ENCODE measurements at regions not wholly inside any gene's neighbourhood (a gene's known extent, or its start where the extent isn't known, plus 50 kb on each side); places are given as distances from the start of the nearest gene placed in this dataset.
A peak's percentile ranks its signal among the peaks of the same experiment; 100 is the strongest.

- DNase-seq, result no peak
Measured at GRCh38 chr1:90650401-90650800, 66.7 kb downstream of the BARHL2 start.

- no peak for DNase-seq
Measured at GRCh38 chr1:90640325-90640724, 76.8 kb downstream of the BARHL2 start.

DNA sequence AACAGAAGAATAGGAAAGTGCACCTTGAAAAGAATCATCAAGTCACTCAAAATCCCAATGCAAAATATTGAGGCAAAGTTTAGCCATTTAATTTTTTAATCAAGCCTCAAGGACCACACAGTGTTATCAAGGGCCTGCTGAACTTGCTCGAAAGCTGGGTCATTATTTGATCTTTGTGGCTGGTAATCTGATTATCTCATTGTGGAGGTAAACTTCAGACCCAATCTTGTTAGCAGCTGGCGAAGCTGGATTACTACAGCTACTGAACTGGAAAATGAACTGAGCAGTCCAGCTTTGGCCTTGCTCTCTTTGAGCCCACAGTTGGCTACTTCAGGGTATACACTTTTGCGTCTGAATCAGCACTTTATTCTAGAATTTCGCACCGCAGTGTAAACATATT lies 94.4 kb downstream of the BARHL2 start:
- no peak for DNase-seq

- DNase-seq, result no peak
Measured at GRCh38 chr1:90621986-90622385, 95.1 kb downstream of the BARHL2 start.

- DNase-seq, result peak; percentile 3
Measured at GRCh38 chr1:90616395-90616794, 100.7 kb downstream of the BARHL2 start.

- DNase-seq, result no peak
Measured at GRCh38 chr1:90614872-90615271, 102.2 kb downstream of the BARHL2 start.

DNA sequence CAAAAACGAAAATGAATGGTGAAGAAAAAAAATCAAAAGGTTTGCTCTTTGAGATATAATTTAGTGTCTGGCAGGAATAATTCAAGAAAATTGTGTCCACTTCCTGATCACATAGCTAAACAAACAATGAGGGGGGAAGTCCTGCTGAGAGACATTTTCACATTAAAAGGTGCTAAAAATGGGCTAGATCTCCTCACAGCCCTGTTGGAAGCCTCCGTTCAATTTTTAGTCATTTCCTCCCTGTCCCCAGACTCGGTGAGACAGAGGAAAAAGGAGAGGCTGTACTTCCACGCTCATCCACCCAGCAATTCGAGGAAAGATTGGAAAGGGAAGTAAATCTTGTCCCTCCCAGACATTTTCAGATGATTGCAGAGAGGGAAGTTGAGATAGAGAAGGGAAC lies 103.7 kb downstream of the BARHL2 start:
- DNase-seq, result no peak

GRCh38 chr1:90612033-90612432 lies 105.1 kb downstream of the BARHL2 start:
- DNase-seq, result no peak

- DNase-seq, result no peak
Measured at GRCh38 chr1:90607736-90608135, 109.4 kb downstream of the BARHL2 start.

DNA sequence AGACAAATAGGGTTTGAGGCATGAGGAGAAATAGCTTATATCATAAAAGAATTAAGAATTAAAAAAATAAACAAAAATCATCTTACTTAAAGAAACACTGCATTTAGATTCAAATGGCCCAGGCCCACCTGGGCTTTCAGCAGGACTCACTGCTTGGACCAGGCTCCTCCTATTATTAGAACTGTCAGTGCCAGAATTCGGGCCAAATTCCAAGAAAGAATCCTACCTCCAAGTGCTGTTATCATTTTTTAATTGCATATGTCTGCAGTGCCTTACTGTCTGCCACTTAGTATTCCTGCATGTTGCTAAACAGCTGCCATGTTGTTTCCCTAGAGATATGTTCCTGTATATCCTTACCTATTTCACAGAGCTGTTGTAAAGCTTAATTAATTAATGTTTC lies 112.0 kb downstream of the BARHL2 start:
- no peak for DNase-seq

GRCh38 chr1:90593312-90593711 lies 123.8 kb downstream of the BARHL2 start:
- no peak for DNase-seq

DNA sequence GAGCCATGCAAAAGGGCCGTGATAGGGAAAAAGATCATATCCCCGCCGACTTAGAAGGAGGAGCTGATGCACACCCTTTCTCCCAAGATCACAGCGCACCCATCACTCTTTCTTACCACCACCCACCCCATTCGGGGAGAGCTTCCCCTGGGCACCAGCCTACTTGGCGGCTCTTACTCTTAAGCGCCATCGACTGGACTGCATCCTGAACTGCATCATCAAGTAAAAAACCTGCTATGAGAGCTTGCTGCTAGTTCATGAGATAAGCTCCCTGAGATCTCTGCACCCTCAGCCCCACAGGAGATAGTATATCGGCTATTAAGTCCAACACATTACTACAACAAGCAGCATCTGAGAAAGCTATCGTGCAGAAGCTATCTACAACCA lies 125.1 kb downstream of the BARHL2 start:
- DNase-seq, result no peak

GRCh38 chr1:90591355-90591969 lies 125.6 kb downstream of the BARHL2 start:
- no peak for DNase-seq

DNA sequence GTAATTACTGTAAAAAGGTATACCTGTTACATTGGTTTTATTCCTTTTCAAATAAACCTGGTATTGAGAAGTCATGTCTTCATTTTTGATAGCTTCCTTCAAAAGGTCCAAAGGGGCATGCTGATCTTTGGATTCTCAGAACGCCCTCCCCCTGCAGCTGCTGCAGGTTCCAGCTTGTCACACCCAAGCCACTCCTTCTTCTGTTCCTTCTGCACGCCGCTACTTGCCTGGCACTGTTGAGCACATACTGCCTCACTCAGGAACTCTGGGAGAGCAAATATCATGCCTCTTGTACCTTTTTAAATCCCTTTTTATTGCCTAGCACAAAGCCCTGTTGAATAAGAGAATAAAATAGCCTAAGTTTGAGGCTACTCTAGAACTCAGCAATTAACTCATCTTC lies 136.9 kb downstream of the BARHL2 start:
- DNase-seq, result no peak

DNA sequence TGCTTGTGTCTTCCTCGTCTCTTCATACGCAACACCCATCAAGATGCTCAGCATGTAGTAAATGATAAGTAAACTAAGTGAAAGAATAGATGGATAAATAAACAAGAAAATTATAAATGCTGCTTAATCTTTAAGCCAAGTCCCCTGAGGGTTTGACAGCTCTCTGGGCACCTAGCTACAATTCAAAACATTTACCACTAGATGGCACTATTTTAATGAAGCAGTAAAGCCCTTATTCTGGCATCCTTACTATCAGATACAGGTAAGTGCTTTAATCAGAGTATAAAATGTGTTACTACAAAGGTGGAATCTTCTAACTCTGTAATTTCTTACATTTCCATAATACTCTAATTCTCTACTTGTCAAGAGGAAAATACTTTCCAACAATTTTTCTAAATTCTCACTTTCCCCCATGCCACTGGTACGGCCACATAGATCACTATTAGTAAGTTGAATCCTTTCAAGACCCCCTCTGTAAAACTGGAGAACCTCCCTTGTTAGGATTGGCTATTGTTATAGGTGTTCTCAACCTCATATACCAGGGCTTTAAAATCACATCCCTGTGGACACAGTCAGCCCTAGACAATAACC lies 137.8 kb downstream of the BARHL2 start:
- DNase-seq, result peak; percentile 68

DNA sequence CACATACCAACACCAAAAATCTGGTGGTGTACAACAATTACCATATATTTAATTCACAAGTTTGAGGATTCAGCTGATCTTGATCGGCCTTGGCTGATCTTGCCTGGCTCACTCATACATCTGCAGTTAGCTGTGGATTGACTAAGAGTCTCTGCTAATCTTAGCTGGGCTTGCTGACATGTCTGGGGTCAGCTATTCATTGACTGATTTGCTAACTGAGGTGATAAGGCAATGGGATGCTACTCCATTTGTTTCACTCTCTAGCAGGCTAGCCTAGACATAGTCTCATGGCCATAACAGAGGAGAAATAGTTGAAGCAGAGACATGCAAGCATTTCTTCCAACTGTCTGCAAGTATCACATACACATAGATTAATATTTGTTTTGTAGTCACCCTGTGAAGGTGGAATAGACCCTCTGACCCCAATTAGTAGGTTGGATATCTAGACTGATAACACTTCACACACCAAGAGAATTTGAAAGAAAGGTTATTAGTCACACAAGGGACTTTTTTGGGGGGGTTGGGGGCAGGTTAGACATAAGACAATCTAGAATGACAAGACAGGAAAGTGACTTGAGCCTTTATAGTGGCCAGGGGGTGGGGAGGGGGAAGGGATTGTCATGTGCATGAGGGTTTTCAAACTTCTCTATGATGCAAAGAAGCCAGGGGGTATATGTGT lies 142.3 kb downstream of the BARHL2 start:
- DNase-seq, result no peak

- no peak for DNase-seq
Measured at GRCh38 chr1:90573736-90574135, 143.4 kb downstream of the BARHL2 start.

GRCh38 chr1:90572446-90572845 lies 144.7 kb downstream of the BARHL2 start:
- no peak for DNase-seq

- DNase-seq, result no peak
Measured at GRCh38 chr1:90568436-90568835, 148.7 kb downstream of the BARHL2 start.

DNA sequence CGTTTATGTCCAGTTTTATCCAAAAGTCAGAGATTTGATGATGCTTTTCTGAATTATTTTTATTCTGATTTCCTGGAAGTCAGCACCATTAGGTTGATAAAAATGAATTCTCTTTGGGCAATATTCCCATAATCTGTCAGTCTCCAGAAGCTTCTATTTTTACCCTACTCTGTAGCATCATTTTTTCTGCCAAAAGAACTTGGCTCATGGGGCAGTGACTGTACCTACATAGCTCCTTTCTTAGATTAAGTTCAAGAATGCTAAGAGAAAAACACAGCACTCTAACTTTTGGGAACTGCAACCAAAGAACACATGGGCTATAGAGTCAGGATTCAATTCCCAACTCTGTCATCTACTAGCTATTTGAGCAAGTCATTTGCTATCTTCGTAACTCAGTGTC lies 152.9 kb downstream of the BARHL2 start:
- no peak for DNase-seq

- no peak for DNase-seq
Measured at GRCh38 chr1:90562892-90563291, 154.2 kb downstream of the BARHL2 start.

DNA sequence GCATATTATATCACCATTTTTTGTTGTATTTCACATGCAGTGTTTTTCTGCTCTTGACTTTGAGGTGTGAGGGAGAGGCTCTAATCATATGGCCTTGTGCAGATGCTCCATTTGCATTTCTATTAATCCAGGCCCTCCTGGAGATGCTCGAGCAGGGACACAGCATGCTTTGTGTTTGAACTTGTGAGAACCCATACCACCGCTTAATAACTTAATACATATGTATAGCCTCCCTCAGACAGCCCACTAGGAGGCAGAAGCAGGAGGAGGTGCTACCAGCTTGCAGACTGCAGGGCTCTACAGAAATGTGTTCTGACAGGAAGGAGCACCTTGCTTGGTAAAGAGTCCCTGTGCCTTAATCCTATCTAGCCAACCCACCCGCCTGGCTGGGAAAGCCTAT lies 155.2 kb downstream of the BARHL2 start:
- DNase-seq, result no peak

DNA sequence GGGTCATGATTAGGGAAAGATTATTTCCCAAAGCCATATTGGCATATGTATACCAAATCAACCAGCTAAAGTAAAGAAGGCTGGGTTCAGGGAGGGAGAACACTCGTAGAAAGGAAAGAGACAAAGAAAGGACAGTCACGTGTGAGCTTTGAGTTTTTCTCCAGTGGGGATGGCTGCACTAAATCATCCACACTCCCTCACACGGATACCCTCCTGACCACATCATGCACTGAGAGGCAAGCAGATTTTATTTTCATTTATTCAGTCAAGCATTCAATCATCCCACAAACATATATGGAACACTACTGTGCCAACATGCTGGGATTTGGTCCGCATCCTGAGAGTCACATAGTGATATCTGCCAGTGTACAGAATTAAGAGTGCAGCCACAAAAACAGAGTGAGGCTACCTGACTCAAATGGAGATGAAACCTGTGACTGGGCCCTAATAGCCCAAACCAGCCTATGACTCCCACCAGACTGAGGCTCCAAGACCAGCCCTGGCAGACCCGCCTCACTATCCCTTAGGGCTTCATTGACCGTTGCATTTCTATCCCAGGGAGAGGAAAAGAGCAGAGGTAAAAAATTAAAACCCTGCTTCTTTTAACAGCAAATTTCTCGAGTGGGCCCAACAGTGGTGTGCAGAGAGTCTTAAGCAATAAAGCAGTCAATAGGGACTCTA lies 155.9 kb downstream of the BARHL2 start:
- no peak for DNase-seq

DNA sequence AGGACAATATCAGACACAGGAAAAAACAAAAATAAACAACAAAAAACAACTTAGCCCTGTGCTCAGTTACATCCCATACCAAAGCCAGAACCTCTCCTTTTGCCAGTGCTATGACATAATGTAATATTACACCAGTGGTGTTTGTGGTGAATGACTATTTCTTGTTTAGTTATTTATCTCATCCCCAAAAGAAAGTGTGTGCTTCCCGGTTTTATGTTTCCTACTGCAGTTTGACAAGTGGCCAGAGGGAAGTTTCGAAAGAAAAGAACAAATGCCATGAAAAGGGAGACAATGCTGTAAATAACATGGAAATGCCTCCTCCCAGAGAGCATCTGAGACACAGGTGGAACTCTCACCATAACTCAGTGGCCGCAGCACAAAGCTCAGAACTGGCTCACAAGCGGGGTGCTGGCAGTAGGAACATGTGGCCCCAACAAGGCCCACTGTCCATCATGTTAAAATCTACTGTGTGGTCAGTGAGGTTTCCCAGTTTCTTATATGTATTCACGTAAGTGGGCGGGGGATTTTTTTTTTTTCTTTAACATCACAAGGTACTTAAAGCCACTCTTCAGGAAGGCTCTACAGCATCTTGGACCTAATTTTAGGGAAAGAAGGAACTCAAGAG lies 158.2 kb downstream of the BARHL2 start:
- no peak for DNase-seq
